Neuronal stem cell (in vitro differentiated cells): ENCODE measurements at regions not wholly inside any gene's neighbourhood (a gene's known extent, or its start where the extent isn't known, plus 50 kb on each side); places are given as distances from the start of the nearest gene placed in this dataset.

Experiments
- DNase-seq: peaks from one replicate; pipeline ENCODE4 v3.0.0-alpha.2; 2013; ENCODE audit warnings: low spot score
- H2AFZ ChIP-seq: one replicate; pipeline ENCODE4 v1.6.1; 2013; ENCODE audit warnings: mild to moderate bottlenecking, low read length, inconsistent platforms
- H2AK5ac ChIP-seq: 2 replicates; pipeline ENCODE4 v1.6.1; 2013; ENCODE audit warnings: low read depth, mild to moderate bottlenecking, inconsistent platforms, low read length, moderate library complexity, mixed read lengths
- H2BK120ac ChIP-seq: 2 replicates; pipeline ENCODE4 v1.6.1; 2013; ENCODE audit warnings: low read depth, mild to moderate bottlenecking, inconsistent platforms, low read length, moderate library complexity, mixed read lengths
- H2BK12ac ChIP-seq: one replicate; pipeline ENCODE4 v1.6.1; 2013; ENCODE audit warnings: low read length, inconsistent platforms
- H2BK15ac ChIP-seq: 2 replicates; pipeline ENCODE4 v1.6.1; 2013; ENCODE audit warnings: mild to moderate bottlenecking, low read length, inconsistent platforms, mixed read lengths
- H2BK5ac ChIP-seq: one replicate; pipeline ENCODE4 v1.6.1; 2013; ENCODE audit warnings: inconsistent platforms, mild to moderate bottlenecking, low read length, moderate library complexity
- H3K14ac ChIP-seq: one replicate; pipeline ENCODE4 v1.6.1; 2013; ENCODE audit warnings: low read length, inconsistent platforms
- H3K18ac ChIP-seq: 2 replicates; pipeline ENCODE4 v1.6.1; 2013; ENCODE audit warnings: low read length, inconsistent platforms
- H3K23ac ChIP-seq: 2 replicates; pipeline ENCODE4 v1.6.1; 2013; ENCODE audit warnings: low read depth, mild to moderate bottlenecking, mixed read lengths, low read length, inconsistent platforms; ENCODE audit not compliant: poor library complexity
- H3K27ac ChIP-seq: replicated peaks from 3 replicates; pipeline ENCODE4 v1.5.1; 2013; ENCODE audit warnings: low read length, inconsistent platforms
- H3K27me3 ChIP-seq, 3 experiments: 2 replicates each; pipeline ENCODE4 v1.6.1; 2013; ENCODE audit warnings: low read length in 3 of 3, mild to moderate bottlenecking in 2 of 3, inconsistent platforms in 1 of 3, low read depth in 1 of 3, mixed read lengths in 1 of 3, moderate library complexity in 1 of 3; ENCODE audit not compliant: control insufficient read depth in 3 of 3, insufficient read depth in 3 of 3
- H3K36me3 ChIP-seq, 2 donors: replicated peaks in 1 of 2; 2 replicates each; pipeline ENCODE4 v1.6.1; 2013; ENCODE audit warnings: low read length in 2 of 2; ENCODE audit not compliant: control insufficient read depth in 2 of 2, insufficient read depth in 2 of 2
- H3K4ac ChIP-seq: 2 replicates; pipeline ENCODE4 v1.6.1; 2013; ENCODE audit warnings: inconsistent platforms, mild to moderate bottlenecking, low read length, moderate library complexity
- H3K4me1 ChIP-seq, 2 donors: 1 replicate in 1 of 2; 2 replicates in 1 of 2; pipeline ENCODE4 v1.6.1; 2013; ENCODE audit warnings: low read length in 2 of 2, low read depth in 1 of 2; ENCODE audit not compliant: control insufficient read depth in 2 of 2, insufficient read depth in 1 of 2
- H3K4me2 ChIP-seq: one replicate; pipeline ENCODE4 v1.6.1; 2013; ENCODE audit warnings: mild to moderate bottlenecking, low read length, inconsistent platforms; ENCODE audit not compliant: insufficient read depth, poor library complexity, severe bottlenecking
- H3K4me3 ChIP-seq, 2 donors: 2 replicates each; pipeline ENCODE4 v1.5.1; 2013; ENCODE audit warnings: low read length in 2 of 2, mild to moderate bottlenecking in 2 of 2, inconsistent platforms in 1 of 2, moderate library complexity in 1 of 2
- H3K79me1 ChIP-seq: one replicate; pipeline ENCODE4 v1.6.1; 2013; ENCODE audit warnings: low read depth, mild to moderate bottlenecking, inconsistent platforms, low read length, moderate library complexity
- H3K9ac ChIP-seq: one replicate; pipeline ENCODE4 v1.6.1; 2013; ENCODE audit warnings: mild to moderate bottlenecking, low read depth, low read length, inconsistent platforms; ENCODE audit not compliant: poor library complexity
- H3K9me3 ChIP-seq, 2 donors: replicated peaks in 1 of 2; 2 replicates each; pipeline versions ENCODE3 to v1.6.1; 2013; ENCODE audit warnings: low read length in 2 of 2, mild to moderate bottlenecking in 2 of 2, inconsistent platforms in 1 of 2, low read depth in 1 of 2, mixed read lengths in 1 of 2, moderate library complexity in 1 of 2; ENCODE audit not compliant: control insufficient read depth in 2 of 2, insufficient read depth in 1 of 2
- H4K8ac ChIP-seq: one replicate; pipeline ENCODE4 v1.6.1; 2013; ENCODE audit warnings: low read depth, mild to moderate bottlenecking, inconsistent platforms, low read length, moderate library complexity
- H4K91ac ChIP-seq: one replicate; pipeline ENCODE4 v1.6.1; 2013; ENCODE audit warnings: low read length, low read depth, mild to moderate bottlenecking, inconsistent platforms; ENCODE audit not compliant: poor library complexity
- WGBS, 2 donors: extraction: QIAGEN DNeasy Blood & Tissue Kit; methylation state at CpG; one replicate each; pipeline ENCODE4 v1.1.7; 2013; ENCODE audit warnings: missing lambda C conversion rate in 2 of 2, mixed read lengths in 1 of 2; ENCODE audit not compliant: insufficient read length in 2 of 2, insufficient replicate concordance in 1 of 2; ENCODE audit errors: extremely low coverage in 2 of 2; 5-methylcytosine and 5-hydroxymethylcytosine counted together

GRCh38 chr4:126558596-126558995, 1074.2 kb upstream of the INTU start:
- Histone ChIP-seq H3K23ac (no peak overlapping the region), H4K91ac (no peak overlapping the region), H3K27ac (no peak overlapping the region), H3K18ac (no peak overlapping the region), H3K27me3 (no peaks in the 10 kb centered on the region), H3K4ac (no peak overlapping the region), H2BK5ac (no peak overlapping the region), H4K8ac (no peak overlapping the region), H2BK15ac (no peak overlapping the region), H3K79me1 (no peaks in the 10 kb centered on the region), H2AFZ (no peak overlapping the region), H3K9ac (no peak overlapping the region), H2BK120ac (no peak overlapping the region), H2AK5ac (no peak overlapping the region), H3K9me3 (no peaks in the 10 kb centered on the region), H3K36me3 (no peaks in the 10 kb centered on the region), H3K14ac (no peak overlapping the region), H3K4me2 (no peak overlapping the region), H2BK12ac (no peak overlapping the region), H3K4me3 (no peak overlapping the region), H3K4me1 (no peaks in the 10 kb centered on the region)
- WGBS, 2 donors: no CpG with 5 or more reads among the region's 2 CpGs
- DNase-seq: no peak

- no peak overlapping the region for H4K8ac ChIP-seq
- H3K4me2 ChIP-seq: no peak overlapping the region
- H3K27ac ChIP-seq: no peak overlapping the region
- H3K14ac ChIP-seq: no peak overlapping the region
- H2BK5ac ChIP-seq: no peak overlapping the region
- no peaks in the 10 kb centered on the region for H3K79me1 ChIP-seq
- no peak overlapping the region for H2BK120ac ChIP-seq
- no peaks in the 10 kb centered on the region for H3K9me3 ChIP-seq
- H3K23ac ChIP-seq: no peak overlapping the region
- H3K4ac ChIP-seq: no peak overlapping the region
- H3K4me1 ChIP-seq: no peaks in the 10 kb centered on the region
- H2AK5ac ChIP-seq: no peak overlapping the region
- H2AFZ ChIP-seq: no peak overlapping the region
- H3K27me3 ChIP-seq: no peaks in the 10 kb centered on the region
- H2BK15ac ChIP-seq: no peak overlapping the region
- H2BK12ac ChIP-seq: no peak overlapping the region
- no peak overlapping the region for H3K9ac ChIP-seq
- H3K4me3 ChIP-seq: no peak overlapping the region
- H3K18ac ChIP-seq: no peak overlapping the region
- no peaks in the 10 kb centered on the region for H3K36me3 ChIP-seq
- WGBS, 2 donors: no CpG with 5 or more reads among the region's 2 CpGs
- H4K91ac ChIP-seq: no peak overlapping the region
- DNase-seq: no peak
Measured at GRCh38 chr4:126559961-126560360, 1072.8 kb upstream of the INTU start.

GRCh38 chr4:126560794-126561193, 1072.0 kb upstream of the INTU start:
- no peak overlapping the region for H3K18ac ChIP-seq
- no peaks in the 10 kb centered on the region for H3K27me3 ChIP-seq
- H4K8ac ChIP-seq: no peak overlapping the region
- H2AFZ ChIP-seq: no peak overlapping the region
- H2BK5ac ChIP-seq: no peak overlapping the region
- H2BK15ac ChIP-seq: no peak overlapping the region
- H3K14ac ChIP-seq: no peak overlapping the region
- no peak overlapping the region for H4K91ac ChIP-seq
- H3K9ac ChIP-seq: no peak overlapping the region
- no peak overlapping the region for H3K4ac ChIP-seq
- H3K4me2 ChIP-seq: no peak overlapping the region
- no CpG with 5 or more reads among the region's 1 CpG for WGBS, 2 donors
- H2AK5ac ChIP-seq: no peak overlapping the region
- no peaks in the 10 kb centered on the region for H3K36me3 ChIP-seq
- no peak overlapping the region for H3K4me3 ChIP-seq
- H2BK12ac ChIP-seq: no peak overlapping the region
- H3K9me3 ChIP-seq: no peaks in the 10 kb centered on the region
- no peak for DNase-seq
- no peak overlapping the region for H3K27ac ChIP-seq
- H3K4me1 ChIP-seq: no peaks in the 10 kb centered on the region
- H3K79me1 ChIP-seq: no peaks in the 10 kb centered on the region
- H3K23ac ChIP-seq: no peak overlapping the region
- H2BK120ac ChIP-seq: no peak overlapping the region

- H3K4me3 ChIP-seq: no peak overlapping the region
- no peak overlapping the region for H2BK120ac ChIP-seq
- WGBS, 2 donors: no CpG with 5 or more reads among the region's 11 CpGs
Measured at GRCh38 chr4:126563389-126563788, 1069.4 kb upstream of the INTU start.

More at GRCh38 chr4:126563389-126563788, 1069.4 kb upstream of the INTU start:
- no peak for DNase-seq
- Histone ChIP-seq H3K79me1 (no peaks in the 10 kb centered on the region), H2BK12ac (no peak overlapping the region), H3K9ac (no peak overlapping the region), H3K4me2 (no peak overlapping the region), H3K23ac (no peak overlapping the region), H3K18ac (no peak overlapping the region), H2BK15ac (no peak overlapping the region), H3K4ac (no peak overlapping the region), H3K9me3 (no peaks in the 10 kb centered on the region), H2AFZ (no peak overlapping the region), H3K4me1 (no peaks in the 10 kb centered on the region), H4K91ac (no peak overlapping the region), H3K14ac (no peak overlapping the region), H2AK5ac (no peak overlapping the region), H3K36me3 (no peaks in the 10 kb centered on the region), H3K27ac (no peak overlapping the region), H4K8ac (no peak overlapping the region), H3K27me3 (no peaks in the 10 kb centered on the region), H2BK5ac (no peak overlapping the region)
